Glomerular visceral epithelial cell (primary cell): ENCODE measurements at regions not wholly inside any gene's neighbourhood (a gene's known extent, or its start where the extent isn't known, plus 50 kb on each side); places are given as distances from the start of the nearest gene placed in this dataset.

Experiments used
- DNase-seq: peaks from one replicate; pipeline ENCODE4 v3.0.0-alpha.2; 2016; ENCODE audit errors: extremely low spot score

DNA sequence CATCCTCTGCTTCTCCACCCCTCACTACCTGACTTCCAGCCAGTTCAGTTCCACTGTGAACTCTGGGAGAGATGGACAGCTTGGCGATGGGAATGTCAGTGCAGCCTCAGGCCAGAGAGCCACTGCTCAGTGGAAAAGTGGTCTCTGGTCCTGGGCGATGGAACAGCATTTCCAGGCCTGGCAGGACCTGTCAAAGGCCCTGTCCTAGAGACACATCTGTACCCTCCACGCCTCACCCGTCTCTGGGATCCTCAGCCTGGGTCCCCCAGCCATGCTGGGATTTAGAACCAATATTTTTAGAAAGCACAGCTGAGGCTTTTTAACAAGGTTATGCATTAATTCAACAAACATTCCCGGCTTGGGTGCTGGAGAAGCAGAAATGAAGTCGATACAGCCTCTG lies 165.7 kb downstream of the MN1 start:
- no peak for DNase-seq

DNA sequence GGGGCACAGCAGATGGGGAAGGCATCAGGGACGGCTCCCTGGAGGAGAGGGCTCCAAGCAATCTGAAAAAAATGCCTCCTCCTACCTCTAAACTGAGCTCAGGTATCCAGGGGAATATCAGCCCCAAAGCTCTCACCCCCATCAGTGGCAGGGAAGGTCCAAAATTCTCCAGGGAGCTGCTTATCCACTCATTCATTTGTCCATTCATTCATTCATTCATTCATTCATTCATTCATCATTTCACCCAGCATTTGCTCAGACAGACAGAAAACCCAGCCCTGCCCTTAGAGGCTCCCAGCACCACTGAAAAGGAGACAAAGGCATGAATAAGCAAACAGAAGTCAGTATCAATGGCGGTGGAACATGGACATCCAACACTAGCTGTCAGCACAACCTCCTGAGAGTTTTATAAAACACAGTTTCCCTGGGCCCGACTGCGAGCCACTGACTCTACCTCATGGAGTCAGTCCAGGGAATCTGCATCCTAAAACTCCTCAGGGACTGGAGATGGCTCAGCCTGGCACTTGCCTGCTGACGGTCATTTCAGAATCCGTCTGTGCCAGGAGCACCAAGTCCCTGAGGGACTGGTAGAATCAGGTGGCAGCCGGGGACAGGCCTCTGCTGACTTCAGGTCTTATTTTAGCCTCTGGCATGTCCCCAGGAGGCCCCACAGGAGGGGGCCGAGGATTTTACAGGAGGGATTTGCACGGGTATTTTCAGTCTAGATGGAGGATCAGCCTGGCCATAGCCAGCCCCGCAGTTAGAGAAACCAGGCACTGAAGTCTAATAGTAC lies 164.6 kb downstream of the MN1 start:
- DNase-seq = no peak

- peak; percentile 21 for DNase-seq
Observed at GRCh38 chr22:27637604-27638003, 164.0 kb downstream of the MN1 start.

DNA sequence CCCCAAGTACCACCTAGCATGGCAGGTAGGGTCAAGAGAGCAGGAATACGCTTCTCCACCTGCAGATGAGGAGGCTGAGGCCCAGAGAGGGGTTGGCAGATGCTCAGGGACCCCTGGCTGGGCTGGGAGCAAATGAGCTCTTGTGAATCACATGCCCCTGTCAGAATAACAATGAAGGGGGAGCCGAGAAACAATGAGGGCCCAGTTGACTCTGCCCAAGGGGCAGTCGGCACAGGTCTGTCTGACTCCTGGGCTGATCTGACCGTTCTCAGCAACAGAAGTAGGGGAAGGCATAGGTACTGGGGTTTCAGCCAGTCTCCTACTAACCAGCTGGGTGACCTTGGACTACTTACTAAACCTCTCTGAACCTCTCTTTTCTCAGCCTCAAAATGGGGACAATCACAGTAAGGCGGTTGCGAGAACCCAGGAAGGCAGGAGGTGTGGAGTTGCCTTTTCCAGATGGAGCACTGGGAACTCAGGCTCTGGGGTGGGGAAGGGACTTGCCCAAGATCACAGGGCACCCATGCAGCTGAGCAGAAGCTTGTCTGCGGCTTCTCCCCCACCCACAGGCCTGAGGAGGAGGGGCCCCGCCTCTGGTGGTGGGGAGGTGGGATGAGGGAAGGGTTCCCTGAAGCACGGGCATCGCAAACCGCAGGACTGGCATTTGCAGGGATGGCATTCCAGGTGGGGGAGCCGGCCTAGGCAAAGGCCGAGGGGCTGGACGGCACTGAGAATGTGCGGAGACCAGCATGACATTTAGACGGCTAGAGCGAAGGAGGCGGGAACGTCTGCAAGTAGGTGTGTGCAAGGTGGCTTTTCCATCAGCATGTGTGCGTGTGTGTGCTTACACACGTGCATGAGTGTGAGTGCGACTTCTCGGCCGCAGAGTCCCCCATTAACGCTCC lies 163.0 kb downstream of the MN1 start:
- DNase-seq = no peak

DNA sequence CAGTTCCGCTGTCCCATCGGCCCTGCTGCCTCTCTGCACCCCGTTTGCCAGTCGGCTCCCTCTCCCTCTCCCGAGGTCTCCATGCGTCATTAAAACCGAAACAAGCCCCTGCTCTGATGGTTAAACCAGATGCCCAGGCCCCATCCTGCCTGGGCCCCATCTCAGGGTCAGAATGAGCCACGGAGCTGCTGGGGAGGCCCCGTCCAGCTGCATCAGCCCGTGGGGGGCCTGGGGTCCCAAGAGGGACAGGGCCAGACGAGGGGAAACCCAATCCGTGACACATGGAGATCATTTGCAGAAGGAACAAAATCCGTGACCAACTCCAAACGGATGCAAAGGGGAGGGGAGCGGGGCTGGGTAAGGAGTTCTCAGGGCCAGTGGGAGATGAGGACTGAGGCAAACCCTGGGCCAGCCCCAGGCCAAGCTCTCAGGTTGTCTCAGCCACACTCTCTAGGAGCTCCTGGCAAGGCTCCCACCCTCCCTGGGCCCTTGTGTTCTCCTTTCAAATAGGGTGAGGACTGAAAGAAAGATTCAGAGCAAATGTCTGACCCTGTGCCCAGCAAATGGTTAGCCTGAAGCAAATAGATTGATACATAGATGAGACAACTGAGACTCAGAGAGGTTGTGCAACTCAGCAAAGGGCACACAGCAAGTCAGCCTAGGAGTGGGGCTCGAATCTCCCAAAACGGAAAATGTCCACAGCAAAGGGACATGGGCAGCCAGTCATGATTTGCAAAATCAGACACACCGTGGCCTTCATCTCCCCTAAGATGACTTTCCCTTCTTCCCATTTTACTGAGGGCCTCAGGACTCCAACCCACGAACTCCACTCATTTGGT lies 162.1 kb downstream of the MN1 start:
- no peak for DNase-seq

DNA sequence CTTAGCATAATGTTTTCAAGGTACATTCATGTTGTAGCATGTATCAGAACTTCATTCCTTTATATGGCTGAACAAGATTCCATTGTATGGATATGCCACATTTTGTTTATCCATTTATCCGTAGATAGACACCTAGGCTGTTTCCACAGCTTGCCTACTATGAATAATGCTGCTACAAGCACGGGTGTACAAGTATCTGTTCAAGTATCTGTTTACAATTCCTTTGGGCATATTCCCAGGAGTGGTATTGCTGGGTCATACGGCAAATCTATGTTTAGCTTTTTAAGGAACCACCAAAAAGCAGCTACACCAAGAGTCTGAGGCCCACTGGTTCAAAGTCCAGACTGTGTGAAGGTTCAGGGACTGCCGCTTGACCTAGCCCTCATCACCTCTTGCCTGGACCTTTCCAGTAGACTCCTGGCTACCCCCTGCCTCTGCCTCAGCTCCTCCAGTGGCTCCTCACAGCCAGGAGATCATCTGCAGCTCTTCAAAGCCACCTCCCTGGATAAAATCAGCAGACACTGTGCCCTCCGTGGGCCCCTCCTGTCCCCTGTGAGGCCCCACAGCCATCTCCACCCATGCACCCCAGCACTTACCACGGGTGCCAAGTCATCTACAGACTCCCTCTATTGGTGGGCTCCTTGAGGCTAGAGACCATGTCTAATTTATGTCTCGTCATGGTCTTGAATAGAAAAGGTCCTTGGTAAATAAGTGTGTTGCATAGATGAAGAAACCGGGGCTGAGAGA lies 160.3 kb downstream of the MN1 start:
- DNase-seq = no peak

DNA sequence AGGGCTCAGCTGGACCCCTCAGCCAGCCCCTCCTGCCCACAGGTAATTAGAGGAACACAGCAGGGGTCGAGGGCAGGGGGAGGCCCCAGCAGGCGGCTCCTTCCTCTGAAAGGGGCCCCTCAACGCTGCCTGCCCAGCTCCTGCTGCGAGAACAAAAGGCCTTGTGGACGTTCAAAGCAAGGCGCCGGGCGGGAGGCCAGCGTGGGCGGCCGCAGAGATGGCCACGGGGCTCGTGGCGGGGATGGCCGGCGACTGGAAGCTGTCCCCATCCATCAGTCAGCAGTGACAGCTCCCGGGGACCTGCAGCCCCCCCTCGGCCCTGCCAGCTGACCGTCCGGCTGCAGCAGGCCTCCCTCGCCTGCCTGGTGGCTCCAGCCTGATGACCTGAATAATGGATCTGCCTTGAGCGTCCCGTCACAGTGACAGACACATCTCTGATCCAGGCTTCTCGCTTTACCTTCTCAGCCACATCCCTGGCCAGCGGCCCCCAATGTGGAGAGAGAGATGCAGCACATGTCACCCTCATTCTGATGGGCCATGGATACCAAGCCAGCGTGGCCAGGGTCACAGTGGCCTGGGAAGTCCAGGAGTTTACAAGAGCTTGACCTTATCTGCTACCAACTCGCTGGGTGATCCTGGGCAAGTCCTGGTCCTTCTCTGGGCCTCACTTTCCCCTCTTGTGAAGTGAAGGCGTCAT lies 159.3 kb downstream of the MN1 start:
- no peak for DNase-seq

GRCh38 chr22:27643907-27644306 lies 157.6 kb downstream of the MN1 start:
- DNase-seq = no peak

DNA sequence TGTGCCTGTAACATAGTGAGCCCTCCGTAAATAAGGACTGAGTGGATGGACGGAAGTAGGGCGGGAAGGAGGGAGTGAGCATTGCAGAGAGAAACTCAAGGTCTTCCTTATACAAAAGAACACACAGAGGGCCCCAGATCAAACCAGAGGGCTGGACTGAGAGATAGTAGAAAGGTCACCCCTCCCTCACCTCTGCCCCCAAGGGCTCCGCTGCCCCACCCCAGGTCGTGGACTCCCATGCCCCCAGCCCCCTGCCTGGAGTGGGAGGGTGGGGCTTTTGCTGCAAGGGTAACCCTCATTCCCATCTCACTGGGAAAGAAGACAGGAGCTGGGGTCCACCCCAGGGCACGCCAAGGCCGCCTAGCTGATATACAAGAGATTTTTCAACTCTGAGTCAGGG lies 157.0 kb downstream of the MN1 start:
- no peak for DNase-seq

DNA sequence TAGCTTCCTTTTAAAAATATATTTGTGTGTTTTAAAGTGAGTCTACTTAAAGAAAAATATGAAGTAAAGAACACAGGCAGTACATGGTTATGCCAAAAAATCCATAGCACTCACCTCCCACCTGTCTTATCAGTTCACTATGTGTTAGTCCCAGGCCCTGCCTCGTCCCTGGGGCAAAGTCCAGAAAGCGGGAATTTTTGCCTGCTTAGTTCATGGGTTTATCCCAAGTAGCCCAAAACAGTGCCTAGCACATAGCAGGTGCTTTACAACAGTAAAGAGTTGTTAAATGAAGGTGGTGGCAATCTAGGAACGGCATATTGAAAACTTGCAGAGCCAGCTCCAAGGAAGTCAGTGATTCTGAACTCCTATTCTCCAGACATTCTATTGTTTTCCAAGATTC lies 154.0 kb downstream of the MN1 start:
- no peak for DNase-seq

DNA sequence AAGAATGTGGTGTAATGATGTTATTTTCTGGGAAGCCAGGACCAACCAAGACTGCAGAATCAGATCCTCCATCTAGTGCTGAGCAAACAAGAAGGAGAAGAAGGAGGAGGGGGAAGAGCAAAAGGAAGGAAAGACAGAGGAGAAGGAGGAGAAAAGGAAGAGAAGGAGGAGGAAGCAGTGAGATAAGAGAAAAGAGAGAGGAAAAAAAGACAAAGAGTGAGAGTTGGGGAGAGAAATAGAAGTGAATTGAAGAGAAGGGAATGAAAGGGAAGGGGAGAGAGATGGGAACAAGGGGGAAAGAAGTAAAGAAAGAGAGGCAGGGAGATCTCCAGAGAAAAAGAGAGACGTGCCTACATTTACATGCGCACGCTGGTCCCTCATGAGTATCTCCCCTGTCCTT lies 153.5 kb downstream of the MN1 start:
- DNase-seq = no peak

- DNase-seq = no peak
Observed at GRCh38 chr22:27648853-27649252, 152.7 kb downstream of the MN1 start.

- no peak for DNase-seq
Observed at GRCh38 chr22:27650572-27650971, 151.0 kb downstream of the MN1 start.

- DNase-seq = no peak
Observed at GRCh38 chr22:27650985-27651384, 150.6 kb downstream of the MN1 start.

- DNase-seq = no peak
Observed at GRCh38 chr22:27651486-27651885, 150.1 kb downstream of the MN1 start.

- no peak for DNase-seq
Observed at GRCh38 chr22:27654546-27655445, 146.8 kb downstream of the MN1 start.

DNA sequence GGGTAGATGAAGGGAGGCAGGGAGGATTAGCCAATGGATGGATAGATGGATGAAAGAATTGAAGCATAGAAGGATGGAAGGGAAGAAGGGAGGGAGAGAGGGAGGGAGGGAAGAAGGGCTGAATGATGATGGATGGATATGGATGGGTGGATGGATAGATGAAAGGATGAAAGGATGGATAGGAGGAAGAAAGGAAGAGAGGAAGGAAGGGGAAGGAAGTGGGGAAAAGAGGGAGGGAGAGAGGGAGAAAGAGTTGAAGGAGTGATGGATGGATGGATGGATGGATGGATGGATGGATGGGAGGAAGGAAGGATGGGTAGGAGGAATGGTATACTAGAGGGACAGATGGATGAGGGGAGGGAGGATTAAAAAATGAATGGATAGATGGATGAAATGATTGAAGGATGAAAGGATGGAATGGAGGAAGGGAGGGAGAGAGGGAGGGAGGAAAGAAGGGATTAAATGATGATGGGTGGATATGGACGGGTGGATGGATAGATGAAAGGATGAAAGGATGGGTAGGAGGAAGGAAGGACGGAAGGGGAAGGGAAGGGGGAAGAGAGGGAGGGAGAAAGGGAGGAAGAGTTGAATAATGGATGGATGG lies 145.9 kb downstream of the MN1 start:
- no peak for DNase-seq

GRCh38 chr22:27656970-27657369 lies 144.6 kb downstream of the MN1 start:
- no peak for DNase-seq

GRCh38 chr22:27660306-27660705 lies 141.2 kb downstream of the MN1 start:
- no peak for DNase-seq
